ENCODE measurements at regions not wholly inside any gene's neighbourhood (a gene's known extent, or its start where the extent isn't known, plus 50 kb on each side); places are given as distances from the start of the nearest gene placed in this dataset.
"Not testable (repeated sequence)": the region's sequence is repeated elsewhere in the genome, so short reads cannot be mapped to it uniquely, and the experiment has no call there.

GRCh38 chr6:112522587-112522986, 175.5 kb downstream of the RFPL4B start:
- DNase-seq = no peak

GRCh38 chr6:112524071-112524470, 176.9 kb downstream of the RFPL4B start:
- no peak for DNase-seq

- no peak for DNase-seq
Measured at GRCh38 chr6:112525749-112526148, 178.6 kb downstream of the RFPL4B start.

DNA sequence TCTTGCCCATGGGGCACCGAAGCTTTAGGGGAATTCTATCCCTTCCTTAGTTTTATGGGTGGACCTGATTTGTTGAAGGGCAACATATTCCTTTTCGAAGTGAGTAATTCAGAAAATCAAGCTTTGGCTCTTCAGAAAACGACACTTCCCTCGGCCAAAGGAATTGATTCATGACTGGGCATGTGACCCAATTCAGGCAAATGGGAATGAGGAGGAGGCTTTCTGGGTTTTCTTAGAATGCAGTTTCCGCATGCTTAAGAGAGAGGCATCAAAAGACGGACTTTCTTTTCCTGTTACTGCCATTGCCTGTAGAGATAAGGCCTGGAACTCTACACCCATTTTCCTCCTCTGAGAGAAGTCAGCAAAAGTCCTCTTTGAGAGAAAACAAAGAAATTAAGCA, 179.5 kb downstream of the RFPL4B start:
- DNase-seq = no peak

GRCh38 chr6:112528306-112528705, 181.2 kb downstream of the RFPL4B start:
- DNase-seq = not testable (repeated sequence)

GRCh38 chr6:112535816-112536215, 188.7 kb downstream of the RFPL4B start:
- DNase-seq = no peak

- DNase-seq = no peak
Measured at GRCh38 chr6:112539355-112539754, 192.2 kb downstream of the RFPL4B start.

DNA sequence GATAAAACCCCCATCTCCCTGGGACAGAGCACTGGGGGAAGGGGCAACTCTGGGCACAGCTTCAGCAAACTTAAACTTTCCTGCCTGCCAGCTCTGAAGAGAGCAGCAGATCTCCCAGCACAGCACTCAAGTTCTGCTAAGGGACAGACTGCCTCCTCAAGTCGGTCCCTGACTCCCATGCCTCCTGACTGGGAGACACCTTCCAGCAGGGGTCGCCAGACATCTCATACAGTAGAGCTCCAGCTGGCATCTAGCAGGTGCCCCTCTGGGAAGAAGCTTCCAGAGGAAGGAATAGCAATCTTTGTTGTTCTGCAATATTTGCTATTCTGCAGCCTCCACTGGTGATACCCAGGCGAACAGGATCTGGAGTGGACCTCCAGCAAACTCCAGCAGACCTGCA, 194.7 kb downstream of the RFPL4B start:
- not testable (repeated sequence) for DNase-seq

DNA sequence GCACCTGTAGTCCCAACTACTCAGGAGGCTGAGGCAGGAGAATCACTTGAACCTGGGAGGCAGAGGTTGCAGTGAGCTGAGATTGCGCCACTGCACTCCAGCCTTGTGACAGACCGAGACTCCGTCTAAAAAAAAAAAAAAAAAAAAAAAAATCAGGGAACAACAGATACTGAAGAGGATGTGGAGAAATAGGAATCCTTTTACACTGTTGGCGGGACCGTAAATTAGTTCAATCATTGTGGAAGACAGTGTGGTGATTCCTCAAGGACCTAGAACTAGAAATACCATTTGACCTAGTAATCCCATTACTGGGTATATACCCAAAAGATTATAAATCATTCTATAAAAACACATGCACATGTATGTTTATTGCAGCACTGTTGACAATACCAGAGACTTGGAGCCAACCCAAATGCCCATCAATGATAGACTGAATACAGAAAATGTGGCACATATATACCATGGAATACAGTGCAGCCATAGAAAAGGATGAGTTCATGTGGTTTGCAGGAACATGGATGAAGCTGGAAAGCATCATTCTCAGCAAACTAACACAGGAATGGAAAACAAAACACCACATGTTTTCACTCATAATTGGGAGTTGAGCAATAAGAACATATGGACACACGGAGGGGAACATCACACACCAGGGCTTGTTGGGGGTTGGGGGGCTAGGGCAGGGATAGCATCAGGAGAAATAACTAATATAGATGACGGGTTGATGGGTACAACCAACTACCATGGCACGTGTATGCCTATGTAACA, 200.4 kb downstream of the RFPL4B start:
- not testable (repeated sequence) for DNase-seq

- DNase-seq = no peak
Measured at GRCh38 chr6:112549749-112550148, 202.6 kb downstream of the RFPL4B start.

DNA sequence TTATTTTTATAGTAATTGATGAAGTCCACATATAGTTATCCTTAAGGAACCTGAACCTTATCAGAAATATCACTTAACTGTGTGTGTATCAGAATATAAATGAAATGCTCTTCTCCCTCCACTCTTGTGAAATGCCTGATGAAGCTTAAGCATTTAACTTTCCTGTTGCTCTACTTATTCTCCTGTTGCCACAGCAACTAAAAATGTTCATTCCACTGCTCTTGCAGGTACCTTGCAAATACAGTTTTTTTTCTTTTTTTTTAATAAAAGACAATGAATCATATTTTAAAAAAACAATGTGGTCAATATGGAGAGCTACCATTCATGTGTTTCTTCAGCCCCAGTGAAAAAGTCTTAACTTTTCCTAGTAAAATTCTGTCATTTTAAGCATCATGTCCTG, 210.3 kb downstream of the RFPL4B start:
- DNase-seq = no peak

- DNase-seq = no peak
Measured at GRCh38 chr6:112557961-112558360, 210.8 kb downstream of the RFPL4B start.

DNA sequence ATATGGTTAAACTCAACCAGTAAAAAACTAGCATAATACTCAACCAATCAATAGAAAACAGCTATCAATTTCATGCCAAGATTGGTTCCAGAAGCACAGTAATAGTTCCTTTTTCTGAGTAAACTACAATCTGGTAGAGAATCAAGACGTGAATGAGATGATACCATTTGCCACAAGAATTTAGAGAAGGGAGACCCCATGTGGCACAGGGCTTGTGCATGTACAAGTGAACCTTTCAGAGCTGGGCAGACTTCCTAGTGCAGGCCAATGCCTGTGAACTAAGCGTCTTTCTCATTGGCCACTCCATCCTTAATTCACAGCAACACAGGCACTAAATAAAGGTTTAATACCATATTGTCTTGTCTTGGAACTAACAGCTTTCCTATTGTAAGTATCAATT, 213.5 kb downstream of the RFPL4B start:
- DNase-seq = no peak

GRCh38 chr6:112562301-112563231, 215.4 kb downstream of the RFPL4B start:
- DNase-seq = no peak

DNA sequence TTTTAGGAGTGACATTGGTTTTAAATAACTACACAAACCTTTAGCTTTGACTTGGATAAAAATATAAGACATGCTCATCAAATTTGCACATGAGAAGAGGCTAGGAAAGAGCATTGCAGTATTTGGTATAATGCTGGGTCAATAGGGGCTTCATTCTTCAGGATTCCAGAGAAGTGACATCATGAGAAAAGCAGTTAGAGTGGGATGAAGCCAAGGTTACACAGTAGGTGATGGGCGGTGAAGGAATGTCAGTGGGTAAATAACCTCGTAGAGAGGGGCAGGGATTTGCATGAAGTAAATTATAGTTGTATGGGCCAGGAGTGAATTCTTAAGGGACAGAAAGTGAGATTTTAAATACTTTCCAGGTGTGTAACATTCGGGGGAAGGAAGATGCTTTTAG, 216.2 kb downstream of the RFPL4B start:
- DNase-seq = no peak

- no peak for DNase-seq
Measured at GRCh38 chr6:112568066-112568465, 220.9 kb downstream of the RFPL4B start.

GRCh38 chr6:112571488-112572270, 224.5 kb downstream of the RFPL4B start:
- no peak for DNase-seq

DNA sequence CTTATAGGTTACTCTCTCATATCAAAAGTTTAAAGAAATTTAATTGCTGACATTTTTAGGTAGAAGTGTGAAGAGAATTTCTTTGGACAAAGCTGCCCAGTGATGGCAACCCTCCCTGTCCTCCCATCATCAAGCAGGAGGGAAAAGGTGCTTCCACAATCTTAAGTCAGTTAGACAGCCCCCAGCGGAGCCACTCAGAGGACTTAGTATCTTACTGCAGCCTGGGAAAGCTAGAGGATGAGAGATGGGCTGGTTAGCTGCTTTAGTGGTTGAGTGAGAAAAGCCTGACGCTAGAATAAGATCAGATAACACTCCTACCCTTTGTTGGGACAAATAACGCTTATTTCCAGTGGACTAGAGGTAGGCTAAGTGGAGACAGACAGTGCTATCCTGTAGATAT, 227.1 kb downstream of the RFPL4B start:
- no peak for DNase-seq

DNA sequence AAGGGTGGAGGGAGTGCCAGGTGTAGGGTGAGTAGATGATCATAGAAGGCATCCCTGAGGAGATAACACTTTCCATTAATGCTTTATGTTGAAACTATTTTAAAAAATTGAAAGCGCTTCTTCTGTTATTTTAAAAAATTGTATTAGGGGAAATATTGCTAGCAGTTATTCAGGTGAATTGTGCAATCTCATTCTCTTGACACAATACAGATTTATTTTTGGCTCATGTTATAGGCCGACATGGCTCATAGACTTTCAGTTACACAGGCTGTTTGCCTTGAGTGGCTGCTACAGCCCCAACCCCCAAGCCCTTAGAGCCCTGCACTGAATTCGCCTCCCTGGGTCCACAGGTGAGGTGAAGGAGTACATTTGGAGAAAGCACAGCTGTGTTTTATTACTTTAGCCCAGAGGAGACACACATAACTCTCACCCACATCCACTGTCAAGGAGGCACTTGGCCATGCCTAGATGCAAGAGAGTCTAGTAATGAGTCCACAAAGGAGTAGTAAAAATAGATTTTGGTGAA, 228.2 kb downstream of the RFPL4B start:
- no peak for DNase-seq

DNA sequence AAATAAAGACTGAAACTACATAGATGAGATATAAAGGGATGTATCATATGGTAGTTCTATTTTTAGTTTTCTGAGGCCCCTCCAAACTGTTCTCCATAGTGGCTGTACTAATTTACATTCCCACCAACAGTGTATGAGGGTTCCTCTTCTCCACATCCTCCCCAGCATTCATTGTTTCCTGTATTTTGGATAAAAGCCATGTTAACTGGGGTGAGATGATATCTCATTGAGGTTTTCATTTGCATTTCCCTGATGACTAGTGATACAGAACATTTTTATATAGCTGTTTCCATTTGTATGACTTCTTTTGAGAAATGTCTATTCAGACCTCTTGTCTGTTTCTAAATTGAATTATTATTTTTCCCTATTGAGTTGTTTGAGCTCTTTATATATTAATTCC, 229.3 kb downstream of the RFPL4B start:
- no peak for DNase-seq

DNA sequence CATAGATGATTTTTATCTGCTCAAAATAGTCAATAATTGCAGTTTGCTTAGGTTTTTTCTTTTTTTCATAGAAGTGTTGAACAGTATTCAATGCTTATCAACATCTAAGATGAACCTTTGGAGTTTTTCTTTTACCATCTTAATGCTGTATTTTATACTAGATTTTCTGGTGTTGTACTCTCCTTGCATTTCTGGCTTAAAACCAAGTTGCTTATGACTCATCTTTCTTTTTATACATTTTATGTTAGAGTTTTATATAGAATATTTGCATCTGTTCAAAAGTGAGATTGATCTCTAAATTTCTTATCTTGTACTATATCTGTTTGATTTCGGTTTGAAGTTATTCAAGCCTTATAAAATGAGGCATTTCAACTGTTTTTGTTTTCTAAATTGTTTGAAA, 232.5 kb downstream of the RFPL4B start:
- no peak for DNase-seq

DNA sequence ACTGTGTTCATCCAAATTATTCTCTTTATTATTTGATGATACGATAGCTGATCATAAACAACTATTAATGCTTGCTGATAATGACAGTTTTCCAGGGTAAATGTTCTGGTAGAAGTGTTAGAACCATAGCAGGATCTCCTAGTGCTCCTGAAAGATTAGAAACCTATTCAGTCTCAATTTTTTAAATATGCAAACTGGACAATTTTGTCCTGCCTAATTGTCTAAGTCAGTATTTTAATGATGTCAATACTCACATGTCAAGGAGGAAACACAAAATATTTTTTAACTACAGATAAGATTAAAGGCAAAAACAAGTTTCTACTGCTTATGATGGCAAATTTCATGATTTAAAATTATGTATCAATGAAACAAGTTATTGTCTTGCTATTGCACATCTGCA, 233.9 kb downstream of the RFPL4B start:
- no peak for DNase-seq

GRCh38 chr6:112590326-112590725, 243.2 kb downstream of the RFPL4B start:
- DNase-seq = no peak

Data from amniotic stem cell (primary cell).